PC-3 (cell line): ENCODE measurements at regions not wholly inside any gene's neighbourhood (a gene's known extent, or its start where the extent isn't known, plus 50 kb on each side); places are given as distances from the start of the nearest gene placed in this dataset.
"Not testable (repeated sequence)": the region's sequence is repeated elsewhere in the genome, so short reads cannot be mapped to it uniquely, and the experiment has no call there.

ENCODE experiments used
- ATAC-seq: fragments of 200-7000 bp; cut with Tn5 transposase; 2 replicates; pipeline ENCODE4 v1.9.1; 2020; ENCODE audit warnings: mild to moderate bottlenecking, moderate library complexity
- BruUV-seq: library from RNA; stranded (reverse); fragments of 400-500 nt; replicated peaks from 2 replicates; lab custom pipeline; 2021; lab: Mats Ljungman, UMichigan
- CTCF ChIA-PET: fragments of 300-600 bp; sonication (Branson Sonifier 250); formaldehyde crosslinking; loops from one replicate; lab custom pipeline; 2022; ENCODE audit warnings: antibody characterized with exemption; lab: Charles Lee
- POLR2A ChIA-PET: fragments of 300-600 bp; sonication (Branson Sonifier 250); formaldehyde crosslinking; loops from one replicate; lab custom pipeline; 2022; ENCODE audit warnings: antibody characterized with exemption; ENCODE audit not compliant: unreplicated experiment; lab: Charles Lee
- DNase-seq: peaks from one replicate; pipeline ENCODE4 v3.0.0-alpha.2; 2015
- H2AFZ ChIP-seq: fragments of 300-600 bp; sonication (generic); 2 replicates; pipeline ENCODE4 v1.6.0; 2016; ENCODE audit warnings: antibody characterized with exemption, low read length
- H3F3A ChIP-seq: fragments of 300-600 bp; sonication (generic); one replicate; pipeline ENCODE4 v1.6.0; 2017; ENCODE audit warnings: antibody characterized with exemption, low read length, control low read depth, mild to moderate bottlenecking; ENCODE audit not compliant: unreplicated experiment
- H3K27ac ChIP-seq: fragments of 300-600 bp; sonication (generic); 2 replicates; pipeline ENCODE4 v1.5.1; 2016; ENCODE audit warnings: mild to moderate bottlenecking, low read length
- H3K27me3 ChIP-seq: fragments of 300-600 bp; sonication (generic); 2 replicates; pipeline ENCODE4 v1.6.1; 2016; ENCODE audit warnings: low read length, mixed read lengths
- H3K36me3 ChIP-seq: fragments of 300-600 bp; sonication (generic); 2 replicates; pipeline ENCODE4 v1.6.1; 2016; ENCODE audit warnings: low read depth, mixed run types, low read length, mixed read lengths
- H3K4me1 ChIP-seq: fragments of 300-600 bp; sonication (generic); 2 replicates; pipeline ENCODE4 v1.5.1; 2016; ENCODE audit warnings: low read length; ENCODE audit not compliant: insufficient read depth
- H3K4me2 ChIP-seq: fragments of 300-600 bp; sonication (generic); 2 replicates; pipeline ENCODE4 v1.6.0; 2016; ENCODE audit warnings: low read length
- H3K4me3 ChIP-seq: fragments of 300-600 bp; sonication (generic); 2 replicates; pipeline ENCODE4 v1.5.1; 2016; ENCODE audit warnings: mild to moderate bottlenecking, low read length, mixed read lengths
- H3K79me2 ChIP-seq: fragments of 300-600 bp; sonication (generic); 2 replicates; pipeline ENCODE4 v1.6.1; 2017; ENCODE audit warnings: low read length, mixed read lengths
- H3K9ac ChIP-seq: fragments of 300-600 bp; sonication (generic); 2 replicates; pipeline ENCODE4 v1.6.0; 2016; ENCODE audit warnings: mild to moderate bottlenecking, low read length
- H3K9me2 ChIP-seq: fragments of 300-600 bp; sonication (generic); replicated peaks from 2 replicates; pipeline ENCODE4 v1.6.1; 2016; ENCODE audit warnings: mixed run types, low read length, mixed read lengths
- H3K9me3 ChIP-seq: fragments of 300-600 bp; sonication (generic); 2 replicates; pipeline ENCODE4 v1.6.1; 2016; ENCODE audit warnings: low read length, mixed read lengths
- H4K20me1 ChIP-seq: fragments of 300-600 bp; sonication (generic); 2 replicates; pipeline ENCODE4 v1.6.1; 2016; ENCODE audit warnings: low read length, mixed read lengths
- CTCF ChIP-seq: fragments of 300-600 bp; sonication (generic); conservative IDR thresholded peaks from 2 replicates; pipeline ENCODE4 v1.5.1; 2017; ENCODE audit warnings: antibody characterized with exemption, low read depth, mild to moderate bottlenecking, low read length
- intact Hi-C: fragments of 100-400 bp; cut with micrococcal nuclease; formaldehyde crosslinking; loops from 2 replicates; pipeline ENCODE4 v1.9.0; 2023

- DNase-seq, result peak; percentile 49
- H3K9me3 ChIP-seq, intact Hi-C loops, H3K4me2 ChIP-seq, H3K27me3 ChIP-seq, H3K9me2 ChIP-seq, H3K36me3 ChIP-seq, H3F3A ChIP-seq, BruUV-seq, H3K4me1 ChIP-seq, H3K27ac ChIP-seq, H4K20me1 ChIP-seq, CTCF ChIA-PET, H3K4me3 ChIP-seq, POLR2A ChIA-PET, ATAC-seq, H3K79me2 ChIP-seq, H3K9ac ChIP-seq, H2AFZ ChIP-seq: not testable (repeated sequence)
- TF ChIP-seq CTCF, result peak; percentile 44; the same call in 1 of the 2 replicates
Observed at GRCh38 chrX:89757767-89758166, 163.9 kb upstream of the TGIF2LX start.

- H3K4me1 ChIP-seq, BruUV-seq, DNase-seq, H3K27me3 ChIP-seq, intact Hi-C loops, H3K9me3 ChIP-seq, H3K36me3 ChIP-seq, H2AFZ ChIP-seq, H4K20me1 ChIP-seq, POLR2A ChIA-PET, H3K9me2 ChIP-seq, H3F3A ChIP-seq, H3K4me3 ChIP-seq, H3K79me2 ChIP-seq, H3K4me2 ChIP-seq, CTCF ChIA-PET, H3K27ac ChIP-seq, H3K9ac ChIP-seq: not testable (repeated sequence)
- peak; percentile 37; the same call in 1 of the 2 replicates for ATAC-seq
- TF ChIP-seq CTCF, result peak; percentile 36; the same call in 1 of the 2 replicates
Observed at GRCh38 chrX:89759076-89759685, 162.5 kb upstream of the TGIF2LX start.

GRCh38 chrX:89771639-89772038 lies 150.1 kb upstream of the TGIF2LX start:
- CTCF ChIA-PET, BruUV-seq, H3K4me2 ChIP-seq, H3K27ac ChIP-seq, H2AFZ ChIP-seq, H3K9me2 ChIP-seq, H3K4me1 ChIP-seq, H3K4me3 ChIP-seq, H3K27me3 ChIP-seq, H3K9me3 ChIP-seq, H3K79me2 ChIP-seq, H4K20me1 ChIP-seq, H3K36me3 ChIP-seq, H3F3A ChIP-seq, DNase-seq, ATAC-seq, intact Hi-C loops, POLR2A ChIA-PET, H3K9ac ChIP-seq: not testable (repeated sequence)

- H3K36me3 ChIP-seq, H3K79me2 ChIP-seq, H3F3A ChIP-seq, H3K4me2 ChIP-seq, ATAC-seq, BruUV-seq, DNase-seq, POLR2A ChIA-PET, H2AFZ ChIP-seq, H3K9me3 ChIP-seq, CTCF ChIA-PET, intact Hi-C loops, H3K9ac ChIP-seq, H4K20me1 ChIP-seq, H3K4me3 ChIP-seq, H3K9me2 ChIP-seq, H3K27ac ChIP-seq, H3K4me1 ChIP-seq, H3K27me3 ChIP-seq: not testable (repeated sequence)
Observed at GRCh38 chrX:89811440-89811839, 110.3 kb upstream of the TGIF2LX start.

- H4K20me1 ChIP-seq, H3K36me3 ChIP-seq, H3K9ac ChIP-seq, H3K9me3 ChIP-seq, H2AFZ ChIP-seq, H3K4me3 ChIP-seq, H3F3A ChIP-seq, intact Hi-C loops, H3K9me2 ChIP-seq, H3K27ac ChIP-seq, H3K4me2 ChIP-seq, POLR2A ChIA-PET, H3K27me3 ChIP-seq, CTCF ChIA-PET, H3K4me1 ChIP-seq, BruUV-seq, H3K79me2 ChIP-seq: not testable (repeated sequence)
- peak; percentile 37 for DNase-seq
- peak; percentile 91 for ATAC-seq
Observed at GRCh38 chrX:89839723-89840122, 82.0 kb upstream of the TGIF2LX start.
